DOHH2 (cell line): ENCODE measurements at regions not wholly inside any gene's neighbourhood (a gene's known extent, or its start where the extent isn't known, plus 50 kb on each side); places are given as distances from the start of the nearest gene placed in this dataset.
"Not testable (repeated sequence)": the region's sequence is repeated elsewhere in the genome, so short reads cannot be mapped to it uniquely, and the experiment has no call there.

Experiments
- H3F3A ChIP-seq: fragments of 200-600 bp; sonication (generic), shearing (Covaris generic); 2 replicates; pipeline ENCODE4 v1.6.0; 2016; ENCODE audit warnings: antibody characterized with exemption, mild to moderate bottlenecking; ENCODE audit not compliant: control insufficient read depth, insufficient read depth
- H3K27ac ChIP-seq: fragments of 200-600 bp; sonication (generic); 2 replicates; pipeline ENCODE4 v1.5.1; 2014; ENCODE audit warnings: low read depth, mild to moderate bottlenecking, low read length, moderate library complexity
- H3K27me3 ChIP-seq: fragments of 200-600 bp; sonication (generic); 2 replicates; pipeline ENCODE4 v1.6.1; 2014; ENCODE audit warnings: mild to moderate bottlenecking, low read length, mixed read lengths; ENCODE audit not compliant: control insufficient read depth
- H3K36me3 ChIP-seq: fragments of 200-600 bp; sonication (generic); 2 replicates; pipeline ENCODE4 v1.6.1; 2014; ENCODE audit warnings: mild to moderate bottlenecking, low read length, moderate library complexity, mixed read lengths; ENCODE audit not compliant: control insufficient read depth
- H3K4me1 ChIP-seq: fragments of 200-600 bp; sonication (generic); 2 replicates; pipeline ENCODE4 v1.6.1; 2014; ENCODE audit warnings: mild to moderate bottlenecking, low read length, mixed read lengths; ENCODE audit not compliant: control insufficient read depth
- H3K4me2 ChIP-seq: fragments of 200-600 bp; sonication (generic); 2 replicates; pipeline ENCODE4 v1.6.0; 2014; ENCODE audit warnings: mild to moderate bottlenecking, low read length, moderate library complexity
- H3K4me3 ChIP-seq: fragments of 200-600 bp; sonication (generic); 2 replicates; pipeline ENCODE4 v1.5.1; 2014; ENCODE audit warnings: mild to moderate bottlenecking, low read length, mixed read lengths
- H3K79me2 ChIP-seq: fragments of 200-600 bp; sonication (generic); 2 replicates; pipeline ENCODE4 v1.6.1; 2014; ENCODE audit warnings: mild to moderate bottlenecking, low read length, mixed read lengths; ENCODE audit not compliant: control insufficient read depth
- H3K9me2 ChIP-seq: fragments of 200-600 bp; sonication (generic); replicated peaks from 2 replicates; pipeline ENCODE4 v1.6.1; 2014; ENCODE audit warnings: mild to moderate bottlenecking, low read length, mixed read lengths; ENCODE audit not compliant: control insufficient read depth
- H3K9me3 ChIP-seq: fragments of 200-600 bp; sonication (generic); 2 replicates; pipeline ENCODE4 v1.6.1; 2014; ENCODE audit warnings: antibody characterized with exemption, low read length, mixed read lengths; ENCODE audit not compliant: control insufficient read depth, insufficient read depth
- H4K20me1 ChIP-seq: fragments of 200-600 bp; sonication (generic); 2 replicates; pipeline ENCODE4 v1.6.0; 2014; ENCODE audit warnings: low read depth, mild to moderate bottlenecking, antibody characterized with exemption, low read length, moderate library complexity; ENCODE audit not compliant: control insufficient read depth, insufficient read depth
- EZH2phosphoT487 ChIP-seq: fragments of 200-600 bp; sonication (generic); IDR thresholded peaks from 2 replicates; pipeline ENCODE4 v1.6.1; 2017; ENCODE audit warnings: borderline replicate concordance, mild to moderate bottlenecking, antibody characterized with exemption, low read length, moderate library complexity, mixed read lengths
- TF ChIP-seq, protein P1 (sequence below): fragments of 200-600 bp; sonication (generic); IDR thresholded peaks from one replicate; pipeline ENCODE4 v1.5.1; 2014; ENCODE audit warnings: antibody characterized with exemption, mild to moderate bottlenecking, low read depth, low read length; ENCODE audit not compliant: poor library complexity, severe bottlenecking

DNA sequence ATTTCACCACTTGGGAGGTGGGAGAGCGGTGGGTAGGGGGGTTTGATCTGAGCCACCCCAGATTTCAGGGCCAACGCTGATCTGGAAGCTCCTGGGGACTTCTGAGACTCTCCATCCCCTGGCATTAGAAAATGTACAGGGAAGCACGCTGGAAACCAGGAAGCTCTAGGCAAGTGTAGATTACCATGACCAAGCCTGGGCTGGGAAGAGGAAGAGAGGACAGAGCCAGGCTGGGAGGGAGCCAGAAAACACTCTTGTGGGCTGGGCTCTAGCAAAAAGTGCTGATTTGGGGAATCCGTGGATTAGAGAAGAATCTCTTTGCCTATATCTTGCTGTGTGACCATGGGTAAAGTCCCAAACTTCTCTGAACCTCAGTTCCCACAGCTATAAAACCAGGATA lies 236.7 kb downstream of the BCL11B start:
- Histone ChIP-seq H3K27me3 (no peaks in the 10 kb centered on the region), H3F3A (no peaks in the 10 kb centered on the region), H3K9me2 (no peaks in the 10 kb centered on the region), H3K36me3 (no peaks in the 10 kb centered on the region), H3K4me3 (no peak overlapping the region), H3K4me2 (no peak overlapping the region), H3K27ac (no peak overlapping the region), H3K4me1 (no peaks in the 10 kb centered on the region), H3K79me2 (no peaks in the 10 kb centered on the region), H4K20me1 (no peaks in the 10 kb centered on the region), H3K9me3 (peaks cover 6% of the 10 kb centered on the region; the same call in 1 of the 2 replicates)
- no peak for TF ChIP-seq EZH2phosphoT487
- TF ChIP-seq, protein P1, sequence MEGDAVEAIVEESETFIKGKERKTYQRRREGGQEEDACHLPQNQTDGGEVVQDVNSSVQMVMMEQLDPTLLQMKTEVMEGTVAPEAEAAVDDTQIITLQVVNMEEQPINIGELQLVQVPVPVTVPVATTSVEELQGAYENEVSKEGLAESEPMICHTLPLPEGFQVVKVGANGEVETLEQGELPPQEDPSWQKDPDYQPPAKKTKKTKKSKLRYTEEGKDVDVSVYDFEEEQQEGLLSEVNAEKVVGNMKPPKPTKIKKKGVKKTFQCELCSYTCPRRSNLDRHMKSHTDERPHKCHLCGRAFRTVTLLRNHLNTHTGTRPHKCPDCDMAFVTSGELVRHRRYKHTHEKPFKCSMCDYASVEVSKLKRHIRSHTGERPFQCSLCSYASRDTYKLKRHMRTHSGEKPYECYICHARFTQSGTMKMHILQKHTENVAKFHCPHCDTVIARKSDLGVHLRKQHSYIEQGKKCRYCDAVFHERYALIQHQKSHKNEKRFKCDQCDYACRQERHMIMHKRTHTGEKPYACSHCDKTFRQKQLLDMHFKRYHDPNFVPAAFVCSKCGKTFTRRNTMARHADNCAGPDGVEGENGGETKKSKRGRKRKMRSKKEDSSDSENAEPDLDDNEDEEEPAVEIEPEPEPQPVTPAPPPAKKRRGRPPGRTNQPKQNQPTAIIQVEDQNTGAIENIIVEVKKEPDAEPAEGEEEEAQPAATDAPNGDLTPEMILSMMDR, result no peak

DNA sequence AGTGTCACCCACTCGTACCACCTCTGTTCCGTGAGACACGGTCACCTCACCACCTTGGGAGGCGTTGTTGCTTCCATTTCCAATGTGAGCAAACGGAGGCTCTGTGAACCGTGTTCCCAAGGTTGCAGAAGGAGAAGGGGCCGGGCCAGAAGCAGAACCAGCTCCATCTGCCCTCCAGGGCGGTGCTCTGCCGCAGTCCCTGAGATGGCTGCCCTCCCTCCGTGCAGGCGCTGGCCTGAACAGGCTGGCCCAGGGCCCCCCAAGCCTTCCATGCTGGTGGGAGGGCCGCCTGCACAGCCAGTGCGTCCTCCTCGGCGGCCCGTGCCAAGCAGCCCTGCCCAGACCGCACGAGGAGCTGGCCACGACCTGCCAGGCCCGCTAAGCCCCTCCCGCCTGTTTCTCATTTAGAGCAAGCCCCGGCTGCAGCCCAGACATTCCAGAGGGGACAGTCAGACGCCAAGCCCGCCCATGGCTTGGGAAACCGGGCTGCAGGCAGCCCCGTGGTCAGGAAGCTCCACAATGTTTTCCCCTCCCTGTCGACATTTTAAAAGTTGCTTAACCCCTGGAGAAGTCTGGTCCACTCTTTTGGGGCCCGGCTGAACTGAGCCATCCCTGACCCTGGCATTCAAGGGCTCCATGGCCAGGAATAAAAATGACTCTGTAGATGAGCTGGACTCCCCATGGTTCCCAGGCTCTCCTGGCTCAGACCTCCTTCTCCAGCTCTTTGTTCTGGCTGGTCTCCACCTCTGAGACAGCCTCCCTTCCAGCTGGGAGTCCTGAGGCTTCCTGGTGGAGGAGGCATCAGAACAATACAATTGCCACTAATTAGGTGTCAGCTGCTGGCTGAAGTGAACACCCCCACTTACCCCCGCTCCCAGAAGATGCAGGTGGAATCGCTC lies 236.0 kb downstream of the BCL11B start:
- H3F3A ChIP-seq, result no peaks in the 10 kb centered on the region
- H3K27ac ChIP-seq, result no peak overlapping the region
- H3K9me2 ChIP-seq, result no peaks in the 10 kb centered on the region
- TF ChIP-seq, protein P1, result no peak
- TF ChIP-seq EZH2phosphoT487, result no peak
- H4K20me1 ChIP-seq, result no peaks in the 10 kb centered on the region
- no peaks in the 10 kb centered on the region for H3K79me2 ChIP-seq
- H3K36me3 ChIP-seq, result no peaks in the 10 kb centered on the region
- no peak overlapping the region for H3K4me3 ChIP-seq
- no peak overlapping the region for H3K4me2 ChIP-seq
- H3K27me3 ChIP-seq, result no peaks in the 10 kb centered on the region
- peaks cover 6% of the 10 kb centered on the region; the same call in 1 of the 2 replicates for H3K9me3 ChIP-seq
- H3K4me1 ChIP-seq, result no peaks in the 10 kb centered on the region

DNA sequence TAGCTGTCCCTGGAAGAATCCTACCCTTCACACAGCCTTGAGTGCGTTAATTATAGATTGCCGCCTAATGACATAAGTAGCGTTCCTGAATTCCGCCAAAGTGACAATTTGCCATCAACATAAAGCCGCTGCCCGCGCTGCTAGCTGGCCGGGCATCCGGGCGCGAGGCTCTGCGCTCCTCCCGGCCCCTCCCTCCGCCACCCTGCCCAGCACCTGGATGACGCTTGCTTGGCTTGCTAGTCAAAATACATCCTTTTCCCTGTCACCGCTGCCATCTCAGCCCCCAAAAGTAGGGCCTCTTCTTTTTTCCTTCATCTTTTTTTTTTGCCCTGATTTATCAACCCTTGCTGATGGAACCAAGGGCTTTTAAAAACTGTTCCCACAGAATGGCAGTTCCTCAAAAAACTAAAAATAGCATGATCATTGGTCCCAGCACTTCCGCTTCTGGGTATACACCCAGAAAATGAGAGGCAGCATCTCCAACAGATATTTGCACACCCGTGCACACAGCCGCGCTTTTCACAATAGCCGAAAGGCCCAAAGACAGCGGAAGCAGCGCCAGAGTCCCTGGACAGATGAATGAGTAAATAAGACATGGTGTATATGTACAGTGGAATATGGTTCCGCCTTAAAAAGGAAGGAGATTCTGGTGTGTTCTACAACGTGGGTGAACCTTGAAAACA lies 235.2 kb downstream of the BCL11B start:
- no peak for TF ChIP-seq EZH2phosphoT487
- TF ChIP-seq, protein P1, result no peak
- no peaks in the 10 kb centered on the region for H3K4me1 ChIP-seq
- H3K4me3 ChIP-seq, result no peak overlapping the region

DNA sequence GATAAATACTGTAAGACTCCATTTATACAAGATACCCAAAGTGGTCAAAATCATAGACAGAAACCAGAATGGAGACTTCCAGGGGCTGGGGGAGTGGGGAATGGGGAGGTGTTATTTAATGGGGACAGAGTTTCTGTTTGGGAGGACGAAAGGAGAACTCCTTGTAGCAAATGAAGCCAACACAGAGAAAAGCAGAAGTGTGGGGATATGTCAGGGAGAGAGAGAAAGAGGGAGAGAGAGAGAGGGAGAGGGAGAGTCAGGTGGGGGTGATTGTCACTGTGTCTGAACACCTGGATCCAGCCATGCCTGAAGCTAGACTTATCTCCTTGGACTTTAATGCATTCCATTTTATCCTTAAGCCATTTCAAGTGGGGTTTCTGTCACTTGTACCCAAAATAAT lies 234.7 kb downstream of the BCL11B start:
- H4K20me1 ChIP-seq, H3F3A ChIP-seq, H3K36me3 ChIP-seq, H3K27ac ChIP-seq, H3K4me1 ChIP-seq, H3K79me2 ChIP-seq, H3K4me2 ChIP-seq, H3K9me2 ChIP-seq, H3K4me3 ChIP-seq, H3K27me3 ChIP-seq: not testable (repeated sequence)
- H3K9me3 ChIP-seq, result peaks cover 10% of the 10 kb centered on the region; the same call in 1 of the 2 replicates

More for the DNA sequence above, 235.2 kb downstream of the BCL11B start:
- no peaks in the 10 kb centered on the region for H3K9me2 ChIP-seq
- no peak overlapping the region for H3K27ac ChIP-seq
- H4K20me1 ChIP-seq, result no peaks in the 10 kb centered on the region
- no peaks in the 10 kb centered on the region for H3K27me3 ChIP-seq
- no peaks in the 10 kb centered on the region for H3K79me2 ChIP-seq
- H3K4me2 ChIP-seq, result no peak overlapping the region
- no peaks in the 10 kb centered on the region for H3K36me3 ChIP-seq
- H3F3A ChIP-seq, result no peaks in the 10 kb centered on the region
- H3K9me3 ChIP-seq, result peaks cover 6% of the 10 kb centered on the region; the same call in 1 of the 2 replicates
